GM19023 (cell line): ENCODE measurements at regions not wholly inside any gene's neighbourhood (a gene's known extent, or its start where the extent isn't known, plus 50 kb on each side); places are given as distances from the start of the nearest gene placed in this dataset.

Experiments
- ATAC-seq: cut with Tn5 transposase; IDR thresholded peaks from one replicate; pipeline ENCODE4 v1.9.1; 2021; ENCODE audit warnings: mild to moderate bottlenecking, moderate library complexity; ENCODE audit not compliant: unreplicated experiment

- ATAC-seq = no peak
Measured at GRCh38 chr5:8048920-8049319, 180.0 kb downstream of the MTRR start.

GRCh38 chr5:8050616-8051175 is 181.7 kb downstream of the MTRR start:
- ATAC-seq = no peak

- ATAC-seq = no peak
Measured at GRCh38 chr5:8053270-8053669, 184.3 kb downstream of the MTRR start.

GRCh38 chr5:8057769-8058168 is 188.8 kb downstream of the MTRR start:
- no peak for ATAC-seq

- no peak for ATAC-seq
Measured at GRCh38 chr5:8058616-8059190, 189.8 kb downstream of the MTRR start.

GRCh38 chr5:8059337-8059736 is 190.4 kb downstream of the MTRR start:
- ATAC-seq = no peak

- ATAC-seq = no peak
Measured at GRCh38 chr5:8060235-8060952, 191.4 kb downstream of the MTRR start.

- ATAC-seq = no peak
Measured at GRCh38 chr5:8060953-8061429, 192.0 kb downstream of the MTRR start.

- ATAC-seq = no peak
Measured at GRCh38 chr5:8062521-8062920, 193.6 kb downstream of the MTRR start.

GRCh38 chr5:8068078-8068477 is 199.1 kb downstream of the MTRR start:
- peak; percentile 57 for ATAC-seq

- no peak for ATAC-seq
Measured at GRCh38 chr5:8070138-8070537, 201.2 kb downstream of the MTRR start.

GRCh38 chr5:8079056-8079455 is 210.1 kb downstream of the MTRR start:
- no peak for ATAC-seq

GRCh38 chr5:8081179-8081578 is 212.2 kb downstream of the MTRR start:
- ATAC-seq = no peak

GRCh38 chr5:8093669-8094068 is 224.7 kb downstream of the MTRR start:
- no peak for ATAC-seq

GRCh38 chr5:8094304-8094703 is 225.4 kb downstream of the MTRR start:
- no peak for ATAC-seq

- ATAC-seq = no peak
Measured at GRCh38 chr5:8097146-8097545, 228.2 kb downstream of the MTRR start.

GRCh38 chr5:8098081-8098480 is 229.1 kb downstream of the MTRR start:
- ATAC-seq = no peak

GRCh38 chr5:8102714-8103113 is 233.8 kb downstream of the MTRR start:
- no peak for ATAC-seq

- ATAC-seq = no peak
Measured at GRCh38 chr5:8114597-8115266, 245.8 kb downstream of the MTRR start.

GRCh38 chr5:8123559-8123958 is 254.6 kb downstream of the MTRR start:
- ATAC-seq = no peak

GRCh38 chr5:8134609-8135008 is 265.7 kb downstream of the MTRR start:
- ATAC-seq = no peak

GRCh38 chr5:8135742-8136141 is 266.8 kb downstream of the MTRR start:
- no peak for ATAC-seq
